DMS 273 treated with DMSO at 0.1 percent for 48 hours (cell line): ENCODE measurements at regions not wholly inside any gene's neighbourhood (a gene's known extent, or its start where the extent isn't known, plus 50 kb on each side); places are given as distances from the start of the nearest gene placed in this dataset.

Source experiments
- DNase-seq: peaks from one replicate; lab custom pipeline; 2025; lab: John Stamatoyannopoulos, UW

- no peak for DNase-seq
Measured at GRCh38 chr17:71975331-71975801, 145.5 kb upstream of the SOX9 start.

GRCh38 chr17:71976011-71976649 lies 144.7 kb upstream of the SOX9 start:
- DNase-seq: no peak

GRCh38 chr17:71978435-71978834 lies 142.4 kb upstream of the SOX9 start:
- peak; percentile 11 for DNase-seq

GRCh38 chr17:71980171-71980570 lies 140.6 kb upstream of the SOX9 start:
- DNase-seq: no peak

GRCh38 chr17:71983828-71984227 lies 137.0 kb upstream of the SOX9 start:
- DNase-seq: no peak

- no peak for DNase-seq
Measured at GRCh38 chr17:71985111-71986039, 135.4 kb upstream of the SOX9 start.

- DNase-seq: no peak
Measured at GRCh38 chr17:71986886-71987285, 133.9 kb upstream of the SOX9 start.

GRCh38 chr17:71987634-71988033 lies 133.2 kb upstream of the SOX9 start:
- DNase-seq: no peak

- DNase-seq: no peak
Measured at GRCh38 chr17:71989117-71989516, 131.7 kb upstream of the SOX9 start.

- DNase-seq: no peak
Measured at GRCh38 chr17:71993363-71993762, 127.5 kb upstream of the SOX9 start.

- no peak for DNase-seq
Measured at GRCh38 chr17:71995590-71995989, 125.2 kb upstream of the SOX9 start.

GRCh38 chr17:72004011-72004427 lies 116.8 kb upstream of the SOX9 start:
- no peak for DNase-seq

GRCh38 chr17:72004611-72005331 lies 116.0 kb upstream of the SOX9 start:
- DNase-seq: no peak

GRCh38 chr17:72005332-72006163 lies 115.3 kb upstream of the SOX9 start:
- no peak for DNase-seq

GRCh38 chr17:72008236-72008876 lies 112.5 kb upstream of the SOX9 start:
- DNase-seq: no peak

GRCh38 chr17:72011561-72011960 lies 109.3 kb upstream of the SOX9 start:
- DNase-seq: no peak

GRCh38 chr17:72021417-72022041 lies 99.3 kb upstream of the SOX9 start:
- DNase-seq: no peak

- no peak for DNase-seq
Measured at GRCh38 chr17:72022328-72023275, 98.2 kb upstream of the SOX9 start.

GRCh38 chr17:72024457-72024856 lies 96.4 kb upstream of the SOX9 start:
- DNase-seq: no peak

- no peak for DNase-seq
Measured at GRCh38 chr17:72025113-72025512, 95.7 kb upstream of the SOX9 start.
